Cardiac fibroblast (primary cell): ENCODE measurements at regions not wholly inside any gene's neighbourhood (a gene's known extent, or its start where the extent isn't known, plus 50 kb on each side); places are given as distances from the start of the nearest gene placed in this dataset.
A peak's percentile ranks its signal among the peaks of the same experiment; 100 is the strongest.

ENCODE experiments used
- DNase-seq, 2 donors: peaks; one replicate each; pipeline versions ENCODE4 v3.0.0 to v3.0.0-alpha.2; 2010; ENCODE audit warnings: low read depth in 2 of 2
- H3K4me3 ChIP-seq, 2 donors: replicated peaks in 1 of 2; 1 replicate in 1 of 2; 2 replicates in 1 of 2; pipeline ENCODE4 v1.5.1; 2011; ENCODE audit warnings: low read depth in 2 of 2, low read length in 2 of 2, mild to moderate bottlenecking in 2 of 2, moderate library complexity in 1 of 2
- CTCF ChIP-seq: IDR thresholded peaks from one replicate; pipeline ENCODE4 v1.5.1; 2011; ENCODE audit warnings: low read depth, mild to moderate bottlenecking, low read length, inconsistent platforms

DNA sequence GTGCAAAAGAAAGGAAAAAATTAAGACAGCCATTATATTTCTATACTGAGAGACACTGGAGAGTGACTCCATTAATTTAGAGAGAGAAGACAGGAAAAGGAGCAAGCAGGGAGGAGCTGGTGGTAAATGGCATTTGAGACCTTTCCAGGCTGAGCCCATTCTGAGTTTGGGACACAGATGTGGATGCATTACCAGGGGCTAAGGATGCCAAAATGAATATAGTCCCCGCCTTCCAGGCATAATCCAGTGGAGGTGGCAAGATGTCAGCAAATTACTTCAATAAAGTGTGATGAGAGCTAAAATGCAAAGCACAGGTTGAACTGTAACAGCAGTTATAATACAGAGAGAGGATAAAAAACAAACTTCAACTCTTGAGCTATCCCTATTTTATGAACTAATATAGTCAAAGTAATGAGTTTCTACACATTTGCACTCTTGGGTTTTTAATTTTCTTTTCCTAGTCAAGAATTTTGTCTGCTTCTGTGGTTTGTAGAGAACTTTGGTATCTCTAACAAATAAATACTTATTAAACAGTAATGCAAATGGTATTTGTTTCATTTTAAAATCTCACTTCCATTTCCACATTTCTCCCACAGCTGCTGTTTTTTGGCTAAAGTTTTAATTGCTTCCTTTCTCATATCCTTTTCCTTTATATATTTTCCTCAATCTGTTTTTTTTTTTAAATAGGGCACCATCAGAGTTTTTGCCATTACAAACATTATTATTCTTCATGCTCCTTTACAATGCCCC lies 228.2 kb upstream of the KCNK2 start:
- no peak for TF ChIP-seq CTCF
- no peak for DNase-seq
- H3K4me3 ChIP-seq = no peak overlapping the region

DNA sequence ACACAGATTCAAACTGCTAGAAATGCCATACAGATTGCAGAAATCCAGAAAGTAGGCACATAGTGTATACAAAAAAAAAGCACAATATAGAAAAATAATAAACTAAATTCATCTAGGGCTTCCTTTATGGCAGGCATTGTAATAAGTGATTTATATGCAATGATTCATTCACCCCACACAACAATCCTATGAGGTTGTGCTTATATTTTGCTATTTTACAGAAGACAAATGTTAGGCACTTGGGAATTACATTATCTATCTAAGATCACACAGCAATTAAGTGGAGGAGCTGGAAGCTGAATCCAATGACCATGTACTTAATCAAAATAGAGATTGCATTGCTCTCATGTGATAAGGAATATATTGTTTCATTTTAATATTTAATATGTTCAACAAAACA lies 225.7 kb upstream of the KCNK2 start:
- no peak for TF ChIP-seq CTCF
- H3K4me3 ChIP-seq = no peak overlapping the region
- no peak for DNase-seq

- peak in 1 of 2 donors; percentile 12 for DNase-seq
- no peak overlapping the region for H3K4me3 ChIP-seq
- TF ChIP-seq CTCF = no peak
Measured at GRCh38 chr1:214857716-214858115, 224.8 kb upstream of the KCNK2 start.

- TF ChIP-seq CTCF = no peak
- DNase-seq = no peak
- no peak overlapping the region for H3K4me3 ChIP-seq
Measured at GRCh38 chr1:214859647-214860046, 222.9 kb upstream of the KCNK2 start.

DNA sequence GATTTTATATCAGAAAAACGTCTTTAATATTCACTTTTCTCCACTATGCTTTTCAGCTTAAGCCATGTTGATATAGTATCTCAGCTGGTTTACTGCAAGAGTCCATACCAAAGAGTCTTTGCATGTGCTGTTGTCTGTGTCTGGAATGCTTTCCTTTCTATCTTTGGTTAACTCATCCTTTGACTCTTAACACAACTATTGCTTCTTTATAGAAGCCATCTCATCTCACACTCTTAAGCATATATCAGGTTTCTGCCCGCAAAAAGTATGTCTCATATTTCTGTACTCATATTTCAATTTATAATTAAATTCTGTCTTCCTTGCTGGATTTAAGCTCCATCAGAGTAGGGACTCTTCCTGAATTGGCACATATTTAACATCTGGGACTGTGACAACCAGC lies 220.9 kb upstream of the KCNK2 start:
- DNase-seq = peak in 1 of 2 donors; percentile 16
- TF ChIP-seq CTCF = no peak
- H3K4me3 ChIP-seq = no peak overlapping the region

DNA sequence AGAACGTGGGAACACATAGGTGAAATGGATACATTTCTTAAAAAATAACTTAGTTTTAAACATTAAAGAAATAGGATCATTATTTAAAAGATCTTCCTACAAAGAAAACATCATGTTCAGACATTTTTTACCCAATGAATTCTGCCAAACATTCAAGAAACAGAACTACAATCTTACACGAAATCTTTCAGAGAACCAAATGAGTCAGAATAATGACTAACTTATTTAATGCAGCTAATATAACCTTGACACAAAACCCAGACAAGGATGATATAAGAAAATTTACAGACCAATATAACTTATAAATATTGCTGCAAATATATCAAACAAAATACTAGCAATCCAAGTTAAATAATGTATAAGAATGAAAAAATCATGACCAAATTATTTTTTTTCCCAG lies 220.1 kb upstream of the KCNK2 start:
- TF ChIP-seq CTCF = no peak
- no peak overlapping the region for H3K4me3 ChIP-seq
- peak; percentile 15 to 63 for DNase-seq
